ENCODE measurements at regions not wholly inside any gene's neighbourhood (a gene's known extent, or its start where the extent isn't known, plus 50 kb on each side); places are given as distances from the start of the nearest gene placed in this dataset.

- TF ChIP-seq CREB5 (CRISPR knock-in tag; IDR thresholded peaks at IDR 0.05; ENCODE audit: low read depth) = no peak
- TF ChIP-seq ZC3H10 (CRISPR knock-in tag; IDR thresholded peaks at IDR 0.05) = no peak
- no peak for TF ChIP-seq TOX (CRISPR knock-in tag; IDR thresholded peaks at IDR 0.05; ENCODE audit: borderline replicate concordance)
- no peak for TF ChIP-seq ZFP3 (CRISPR knock-in tag; IDR thresholded peaks at IDR 0.05)
Measured at GRCh38 chr1:102588536-102588935, 519.8 kb downstream of the COL11A1 start (continued).

- no peak for TF ChIP-seq ZNF70 (CRISPR knock-in tag; IDR thresholded peaks at IDR 0.05)
- TF ChIP-seq PPARA (CRISPR knock-in tag; IDR thresholded peaks at IDR 0.05; ENCODE audit: borderline replicate concordance) = no peak
- TF ChIP-seq RARB (CRISPR knock-in tag; IDR thresholded peaks at IDR 0.05) = no peak
- TF ChIP-seq TOX (CRISPR knock-in tag; IDR thresholded peaks at IDR 0.05; ENCODE audit: borderline replicate concordance) = no peak
- no peak for TF ChIP-seq ZFP30 (CRISPR knock-in tag; IDR thresholded peaks at IDR 0.05)
- TF ChIP-seq ZC3H10 (CRISPR knock-in tag; IDR thresholded peaks at IDR 0.05) = no peak
- TF ChIP-seq CSRNP3 (CRISPR knock-in tag; IDR thresholded peaks at IDR 0.05) = no peak
- no peak for TF ChIP-seq ESRRG (CRISPR knock-in tag; IDR thresholded peaks at IDR 0.05)
- no peak for TF ChIP-seq CSDC2 (CRISPR knock-in tag; IDR thresholded peaks at IDR 0.05)
- TF ChIP-seq PATZ1 (CRISPR knock-in tag; IDR thresholded peaks at IDR 0.05; ENCODE audit: borderline replicate concordance) = no peak
- no peak for TF ChIP-seq OSR1 (CRISPR knock-in tag; IDR thresholded peaks at IDR 0.05)
- no peak for TF ChIP-seq ARNTL (CRISPR knock-in tag; IDR thresholded peaks at IDR 0.05; ENCODE audit: borderline replicate concordance, low read depth)
- TF ChIP-seq TSHZ2 (CRISPR knock-in tag; IDR thresholded peaks at IDR 0.05) = no peak
- TF ChIP-seq POU6F1 (CRISPR knock-in tag; IDR thresholded peaks at IDR 0.05; ENCODE audit: borderline replicate concordance, low read depth) = no peak
- no peak for TF ChIP-seq ISL1 (CRISPR knock-in tag; IDR thresholded peaks at IDR 0.05)
- TF ChIP-seq ZFP3 (CRISPR knock-in tag; IDR thresholded peaks at IDR 0.05) = no peak
- no peak for TF ChIP-seq GLIS3 (CRISPR knock-in tag; IDR thresholded peaks at IDR 0.05)
- ATAC-seq = no peak
Measured at GRCh38 chr1:102586022-102586421, 522.3 kb downstream of the COL11A1 start.

- TF ChIP-seq CREB5 (CRISPR knock-in tag; IDR thresholded peaks at IDR 0.05; ENCODE audit: low read depth) = 0 out of 2 replicates have a peak, but pooled peaks have one; percentile 28
- TF ChIP-seq BACH2 (CRISPR knock-in tag; IDR thresholded peaks at IDR 0.05; ENCODE audit: borderline replicate concordance) = no peak
- no peak for TF ChIP-seq TSHZ2 (CRISPR knock-in tag; IDR thresholded peaks at IDR 0.05)
- TF ChIP-seq ISL1 (CRISPR knock-in tag; IDR thresholded peaks at IDR 0.05) = peak; percentile 96
- no peak for TF ChIP-seq TOX (CRISPR knock-in tag; IDR thresholded peaks at IDR 0.05; ENCODE audit: borderline replicate concordance)
- TF ChIP-seq ZC3H10 (CRISPR knock-in tag; IDR thresholded peaks at IDR 0.05) = 0 out of 2 replicates have a peak, but pooled peaks have one; percentile 51
- TF ChIP-seq SNAI2 (CRISPR knock-in tag; IDR thresholded peaks at IDR 0.05) = peak; percentile 72; the same call in 1 of the 2 replicates
- TF ChIP-seq CSDC2 (CRISPR knock-in tag; IDR thresholded peaks at IDR 0.05) = no peak
- ATAC-seq = no peak
Measured at GRCh38 chr1:102580806-102581205, 527.5 kb downstream of the COL11A1 start.

All from SK-N-SH treated with all-trans-retinoic acid at 6 μM for 48 hours (cell line).